HG03060 (cell line): ENCODE measurements at regions not wholly inside any gene's neighbourhood (a gene's known extent, or its start where the extent isn't known, plus 50 kb on each side); places are given as distances from the start of the nearest gene placed in this dataset.
"Not testable (repeated sequence)": the region's sequence is repeated elsewhere in the genome, so short reads cannot be mapped to it uniquely, and the experiment has no call there.

ENCODE experiments used
- ATAC-seq: cut with Tn5 transposase; IDR thresholded peaks from one replicate; pipeline ENCODE4 v1.9.1; 2021; ENCODE audit warnings: low read depth, moderate number of reproducible peaks; ENCODE audit not compliant: unreplicated experiment

DNA sequence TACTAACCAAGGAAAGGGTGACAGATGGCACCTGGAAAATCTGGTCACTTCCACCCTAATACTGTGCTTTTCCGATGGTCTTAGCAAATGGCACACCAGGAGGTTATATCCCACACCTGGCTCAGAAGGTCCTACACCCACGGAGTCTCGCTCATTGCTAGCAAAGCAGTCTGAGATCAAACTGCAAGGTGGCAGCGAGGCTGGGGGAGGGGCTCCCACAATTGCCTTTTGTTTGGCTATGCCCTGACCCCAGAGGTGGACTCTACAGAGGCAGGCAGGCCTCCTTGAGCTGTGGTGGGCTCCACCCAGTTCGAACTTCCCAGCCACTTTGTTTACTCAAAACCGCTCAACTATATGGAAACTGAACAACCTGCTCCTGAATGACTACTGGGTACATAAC lies 50.3 kb upstream of the UGT2B15 start:
- not testable (repeated sequence) for ATAC-seq

DNA sequence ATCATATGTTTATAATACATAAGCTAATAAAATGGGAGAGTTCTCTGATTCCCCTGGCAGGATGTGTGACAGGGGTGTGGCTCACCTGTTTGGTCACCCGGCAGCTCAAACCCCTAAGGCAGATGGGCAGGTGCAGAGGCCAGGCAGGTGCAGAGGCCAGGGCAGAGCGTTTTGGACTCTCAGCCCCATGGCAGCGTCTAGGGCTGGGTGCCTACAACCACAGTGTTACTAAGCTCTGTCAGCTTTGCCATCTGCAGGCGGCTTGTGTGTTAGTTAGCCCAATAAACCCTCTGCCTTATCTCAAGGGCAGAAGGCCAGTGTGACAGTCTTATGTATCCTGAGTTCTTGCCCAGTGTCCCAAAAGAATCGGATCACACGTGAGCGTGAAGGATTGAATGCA lies 54.0 kb upstream of the UGT2B15 start:
- no peak for ATAC-seq

DNA sequence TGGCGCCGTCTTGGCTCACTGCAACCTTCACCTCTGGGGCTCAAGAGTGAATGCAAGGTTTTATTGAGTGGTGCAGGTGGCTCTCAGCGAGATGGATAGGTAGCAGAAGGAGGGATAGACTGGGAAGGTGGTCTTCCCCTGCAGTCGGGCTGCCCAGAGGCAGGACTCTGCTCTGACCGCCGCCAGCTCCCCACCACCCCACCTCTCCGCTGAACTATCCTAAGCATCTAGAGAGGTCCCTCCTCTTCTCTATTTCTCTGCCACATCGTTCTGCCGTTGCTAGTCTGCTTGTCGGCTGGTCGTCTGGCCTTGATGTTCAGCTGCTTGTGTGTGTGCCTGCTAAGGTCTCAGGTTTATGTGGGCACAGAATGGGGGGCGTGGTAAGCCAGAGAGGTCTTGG lies 54.5 kb upstream of the UGT2B15 start:
- ATAC-seq: no peak

DNA sequence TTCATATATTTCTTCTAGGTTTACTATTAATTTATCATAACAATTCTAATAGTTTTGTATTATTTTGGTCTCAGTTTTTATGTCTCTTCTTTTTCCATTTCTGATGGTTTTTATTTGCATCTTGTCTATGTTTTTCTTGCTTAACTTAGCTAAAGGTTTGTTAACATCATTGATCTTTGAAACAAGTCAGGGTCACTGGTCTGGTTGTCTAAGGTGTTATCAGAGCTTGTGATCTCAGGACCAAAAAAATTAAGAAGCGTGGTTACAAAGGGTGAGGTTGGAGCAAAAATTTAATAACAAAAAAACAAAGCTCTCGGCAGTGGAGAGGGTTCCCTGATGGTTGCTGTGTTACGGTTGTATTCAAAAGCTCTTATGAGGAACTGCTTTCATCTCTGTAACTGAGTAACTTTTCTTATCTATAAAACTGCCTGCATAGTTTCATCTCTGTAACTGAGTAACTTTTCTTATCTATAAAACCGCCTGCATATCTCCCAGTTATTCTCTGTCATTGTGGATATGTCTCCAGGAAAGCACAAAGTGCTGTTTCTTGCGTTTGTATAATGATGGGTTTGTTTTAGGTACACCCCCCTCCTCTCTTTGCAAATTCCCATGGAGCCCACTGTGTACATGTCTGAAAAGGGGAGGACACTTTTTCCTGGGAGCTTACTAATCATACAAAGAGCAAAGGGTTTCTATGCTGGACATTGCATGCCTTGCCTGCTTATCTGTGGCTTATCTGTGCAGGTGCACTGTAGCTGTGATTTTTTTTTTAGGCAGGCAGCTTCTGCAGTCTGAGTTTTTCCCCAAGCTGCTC lies 62.4 kb upstream of the UGT2B15 start:
- peak; percentile 82 for ATAC-seq

DNA sequence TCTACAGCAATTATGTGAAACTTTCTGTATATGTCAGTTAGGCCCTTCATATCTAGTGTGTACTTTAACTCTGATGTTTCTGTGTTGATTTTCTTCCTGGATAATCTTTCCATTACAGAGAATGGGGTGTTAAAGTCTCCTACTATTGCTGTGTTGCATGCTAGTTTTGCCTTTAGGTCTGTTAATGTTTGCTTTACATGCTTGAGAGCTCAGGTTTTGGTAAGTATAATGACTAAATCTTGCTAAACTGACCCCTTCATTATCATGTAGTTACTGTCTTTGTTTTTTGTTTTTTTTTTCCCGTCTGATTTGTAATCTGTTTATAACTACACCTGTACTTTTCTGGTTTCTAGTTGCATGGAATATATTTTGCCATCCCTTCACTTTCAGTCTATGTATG lies 63.6 kb upstream of the UGT2B15 start:
- peak; percentile 55 for ATAC-seq

DNA sequence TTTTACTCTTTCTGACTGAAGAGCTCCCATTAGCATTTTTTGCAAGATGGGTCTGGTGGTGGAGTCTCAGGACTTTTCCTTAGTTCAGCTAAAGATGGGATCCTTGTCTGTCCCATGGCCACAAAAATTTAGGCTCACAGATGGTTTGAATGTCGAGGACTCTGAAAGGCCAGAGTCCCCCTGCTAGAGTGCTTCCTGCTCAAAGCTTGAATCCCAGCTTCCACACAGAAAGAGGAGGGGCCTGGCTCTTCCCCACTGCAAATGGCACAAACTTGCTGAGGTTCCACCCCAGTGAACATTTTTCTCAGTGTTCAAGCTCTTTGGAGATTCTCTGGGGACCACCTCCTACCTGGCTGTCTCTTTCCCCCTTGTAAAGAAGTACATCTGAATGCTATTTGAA lies 64.7 kb upstream of the UGT2B15 start:
- ATAC-seq: no peak

DNA sequence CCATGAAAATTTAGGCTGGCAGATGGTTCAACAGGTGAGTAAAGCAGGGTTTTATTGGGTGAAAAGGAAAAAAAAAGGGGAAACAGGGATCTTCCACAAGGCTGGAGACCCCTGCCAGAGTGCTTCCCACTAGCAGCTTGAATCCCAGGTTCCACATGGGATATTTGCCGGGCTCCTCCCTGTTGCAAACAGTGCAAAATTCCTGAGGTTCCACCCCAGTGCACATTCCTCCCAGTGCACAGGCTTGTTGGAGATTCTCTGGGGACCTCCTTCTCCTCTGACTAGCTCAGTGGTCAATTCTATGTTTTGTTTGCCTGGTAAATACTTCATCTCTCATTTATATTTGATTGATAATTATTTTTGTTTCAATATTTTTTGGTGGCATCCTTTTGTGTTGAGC lies 66.4 kb upstream of the UGT2B15 start:
- ATAC-seq: no peak

DNA sequence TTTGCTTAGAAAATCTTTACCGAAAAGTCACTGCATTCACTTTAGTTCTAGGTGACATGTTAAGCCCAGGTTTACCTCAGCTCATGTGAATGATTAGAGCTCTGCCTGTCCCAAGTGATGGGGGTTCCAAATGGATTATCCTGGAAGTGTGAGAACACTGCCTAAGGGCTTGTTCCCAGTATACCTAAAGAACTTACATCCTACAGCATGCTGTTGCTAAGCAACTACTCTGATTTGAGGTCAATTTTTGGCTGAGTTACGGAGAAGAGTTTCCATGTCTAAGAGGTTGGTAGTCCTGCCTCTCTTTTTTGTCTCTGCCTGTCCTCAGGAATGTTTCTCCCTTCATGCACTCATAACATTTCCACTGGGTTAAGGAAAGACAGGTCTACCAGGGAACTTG lies 67.6 kb upstream of the UGT2B15 start:
- ATAC-seq: no peak

DNA sequence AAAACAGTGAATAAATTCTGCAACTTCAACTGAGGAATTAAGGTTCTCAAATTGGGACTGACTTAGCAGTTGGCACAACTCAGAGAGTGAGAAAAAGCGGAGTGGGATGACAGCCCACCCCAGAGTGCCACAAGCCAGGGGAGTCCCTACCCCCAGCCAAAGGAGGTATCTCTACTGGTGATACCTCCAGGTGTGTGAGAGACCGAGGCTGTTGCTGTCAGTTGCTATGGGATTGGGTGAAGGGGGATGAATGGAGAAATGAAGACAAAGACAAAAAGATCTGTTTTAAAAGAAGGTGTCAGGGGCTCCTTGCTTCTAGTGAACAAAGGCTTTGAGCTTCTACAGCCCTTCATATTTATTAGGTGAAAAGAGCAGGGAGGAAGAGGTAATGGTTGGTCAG lies 71.4 kb upstream of the UGT2B10 start:
- no peak for ATAC-seq

DNA sequence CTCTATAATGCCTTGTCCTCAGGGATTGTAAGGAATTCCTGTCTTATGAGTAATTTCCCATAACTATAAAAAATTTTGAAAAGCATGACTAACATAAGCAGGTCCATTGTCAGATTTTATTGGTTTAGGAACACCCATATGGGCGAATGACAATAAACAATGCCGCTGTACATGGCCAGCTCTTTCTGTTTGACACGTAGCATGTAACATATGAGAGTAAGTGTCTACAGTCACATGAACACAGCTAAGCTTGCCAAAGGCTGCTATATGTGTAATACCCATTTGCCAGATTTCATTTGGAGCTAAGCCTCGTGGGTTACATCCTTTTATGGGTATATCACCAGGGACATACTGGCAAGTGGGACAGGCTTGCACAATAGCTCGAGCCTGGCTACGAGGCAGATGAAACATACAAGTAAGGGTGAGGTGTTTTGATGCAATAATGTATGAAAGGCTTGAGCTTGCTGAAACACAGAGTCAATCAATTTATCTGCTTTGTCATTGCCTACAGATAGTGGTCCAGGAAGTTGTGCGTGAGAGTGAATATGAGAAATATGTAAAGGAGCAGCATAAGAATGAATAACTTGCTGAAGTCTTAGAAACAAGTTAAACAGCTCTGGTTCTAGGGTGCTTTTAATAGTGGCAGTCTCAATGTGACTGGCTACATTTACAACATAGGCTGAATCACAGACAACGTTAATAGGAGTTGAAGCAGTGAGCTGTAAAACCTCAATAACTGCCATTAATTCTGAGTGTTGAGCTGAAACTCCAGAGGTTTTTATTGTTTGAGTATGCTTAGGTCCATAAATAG lies 67.4 kb upstream of the UGT2B10 start:
- peak; percentile 51 for ATAC-seq

DNA sequence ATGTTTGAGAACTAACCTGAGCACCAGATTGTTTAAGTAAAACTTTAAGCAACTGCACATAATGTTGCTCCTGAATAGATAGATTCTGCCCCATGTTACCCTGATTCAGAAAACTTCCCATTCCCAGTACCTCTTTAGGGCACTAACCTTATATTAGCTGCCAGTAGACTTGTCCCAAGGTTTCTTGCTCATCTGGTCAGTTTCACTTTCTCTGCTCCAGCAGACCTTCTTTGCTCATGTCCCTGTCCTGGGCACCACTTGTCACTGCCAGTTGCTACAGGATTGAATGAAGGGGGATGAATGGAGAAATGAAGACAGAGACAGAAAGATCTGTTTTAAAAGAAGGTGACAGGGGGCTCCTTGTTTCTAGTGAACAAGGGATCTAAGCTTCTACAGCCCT lies 65.2 kb upstream of the UGT2B10 start:
- no peak for ATAC-seq

DNA sequence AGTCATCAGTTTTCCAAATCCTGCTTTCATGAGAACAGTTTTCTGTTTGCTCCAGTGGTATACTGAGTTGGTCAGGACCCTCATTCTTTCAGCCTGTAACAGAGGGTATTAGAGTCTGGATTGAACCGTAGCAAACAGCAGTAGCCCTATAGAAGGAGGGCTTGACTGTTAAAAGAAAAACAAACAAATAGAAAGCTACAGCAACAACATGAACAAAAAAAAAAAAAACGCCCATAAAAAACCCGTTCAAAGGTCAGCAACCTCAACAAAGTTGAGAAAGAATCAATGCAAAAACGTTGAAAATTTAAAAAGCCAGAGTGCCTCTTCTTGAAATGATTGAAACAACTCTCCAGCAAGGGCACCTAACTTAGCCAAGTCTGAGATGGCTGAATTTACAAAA lies 64.7 kb upstream of the UGT2B10 start:
- ATAC-seq: no peak

DNA sequence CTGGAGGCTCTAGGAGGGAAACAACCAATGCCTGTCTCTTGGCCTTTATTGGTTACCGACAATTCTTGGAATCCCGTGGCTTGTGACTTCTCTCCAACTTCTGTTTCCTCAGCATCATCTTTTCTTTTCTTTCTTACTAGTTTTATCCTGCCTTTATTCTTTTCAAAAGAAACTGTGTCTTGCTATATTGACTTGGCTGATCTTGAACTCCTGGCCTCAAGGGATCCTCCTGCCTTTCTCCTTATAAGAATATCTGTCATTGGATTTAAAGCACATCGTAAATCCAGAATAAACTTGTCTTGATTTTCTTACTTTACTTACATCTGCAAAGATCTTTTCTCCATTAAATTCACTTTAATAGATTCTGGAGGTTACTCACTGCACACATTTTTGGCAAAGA lies 49.9 kb upstream of the UGT2B10 start:
- no peak for ATAC-seq
